A673 (cell line): ENCODE measurements at regions not wholly inside any gene's neighbourhood (a gene's known extent, or its start where the extent isn't known, plus 50 kb on each side); places are given as distances from the start of the nearest gene placed in this dataset.

ENCODE experiments used
- CTCF ChIP-seq: fragments of 300-800, 200-600 bp; sonication (generic); conservative IDR thresholded peaks from 2 replicates; pipeline ENCODE4 v1.5.1; 2017; ENCODE audit warnings: low read depth, mild to moderate bottlenecking, antibody characterized with exemption, low read length, moderate library complexity, mixed read lengths
- EZH2 ChIP-seq: fragments of 200-600 bp; sonication (generic); IDR thresholded peaks from 2 replicates; pipeline ENCODE4 v1.6.1; 2017; ENCODE audit warnings: borderline replicate concordance, low read depth, mild to moderate bottlenecking, mixed read lengths, antibody characterized with exemption, low read length; ENCODE audit not compliant: poor library complexity, severe bottlenecking

GRCh38 chr9:117777823-117778222 lies 73.6 kb downstream of the TLR4 start:
- TF ChIP-seq CTCF (no peak), EZH2 (no peak)
